ENCODE measurements at regions not wholly inside any gene's neighbourhood (a gene's known extent, or its start where the extent isn't known, plus 50 kb on each side); places are given as distances from the start of the nearest gene placed in this dataset.

DNA sequence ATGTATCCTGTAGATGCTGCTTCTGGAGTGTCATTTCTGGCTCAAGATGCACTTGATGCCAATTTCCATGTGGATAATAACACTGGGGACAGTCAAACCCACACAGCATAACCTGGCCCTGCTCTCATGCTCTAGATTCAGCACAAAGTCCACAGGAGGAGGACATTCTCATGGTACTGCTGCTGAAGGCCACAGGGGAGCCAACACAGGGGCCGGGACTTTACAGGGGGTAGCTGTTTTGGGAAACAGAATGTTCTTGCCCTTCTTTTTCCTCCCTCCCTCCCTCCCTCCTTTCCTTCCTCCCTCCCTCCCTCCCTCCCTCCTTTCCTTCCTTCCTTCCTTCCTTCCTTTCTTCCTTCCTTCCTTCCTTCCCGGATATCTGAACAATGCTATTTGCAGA lies 477.4 kb downstream of the PDCD6IP start:
- TF ChIP-seq POLR2A (IDR thresholded peaks at IDR 0.05), result no peak
- TF ChIP-seq, protein P1, sequence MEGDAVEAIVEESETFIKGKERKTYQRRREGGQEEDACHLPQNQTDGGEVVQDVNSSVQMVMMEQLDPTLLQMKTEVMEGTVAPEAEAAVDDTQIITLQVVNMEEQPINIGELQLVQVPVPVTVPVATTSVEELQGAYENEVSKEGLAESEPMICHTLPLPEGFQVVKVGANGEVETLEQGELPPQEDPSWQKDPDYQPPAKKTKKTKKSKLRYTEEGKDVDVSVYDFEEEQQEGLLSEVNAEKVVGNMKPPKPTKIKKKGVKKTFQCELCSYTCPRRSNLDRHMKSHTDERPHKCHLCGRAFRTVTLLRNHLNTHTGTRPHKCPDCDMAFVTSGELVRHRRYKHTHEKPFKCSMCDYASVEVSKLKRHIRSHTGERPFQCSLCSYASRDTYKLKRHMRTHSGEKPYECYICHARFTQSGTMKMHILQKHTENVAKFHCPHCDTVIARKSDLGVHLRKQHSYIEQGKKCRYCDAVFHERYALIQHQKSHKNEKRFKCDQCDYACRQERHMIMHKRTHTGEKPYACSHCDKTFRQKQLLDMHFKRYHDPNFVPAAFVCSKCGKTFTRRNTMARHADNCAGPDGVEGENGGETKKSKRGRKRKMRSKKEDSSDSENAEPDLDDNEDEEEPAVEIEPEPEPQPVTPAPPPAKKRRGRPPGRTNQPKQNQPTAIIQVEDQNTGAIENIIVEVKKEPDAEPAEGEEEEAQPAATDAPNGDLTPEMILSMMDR (IDR thresholded peaks at IDR 0.05 in 8 of 11, conservative IDR thresholded peaks at IDR 0.05 in 3 of 11), result no peak

Measured in spleen (tissue), 7 donors.